NB4 (cell line): ENCODE measurements at regions not wholly inside any gene's neighbourhood (a gene's known extent, or its start where the extent isn't known, plus 50 kb on each side); places are given as distances from the start of the nearest gene placed in this dataset.

Experiments
- DNase-seq: peaks from one replicate; pipeline ENCODE4 v3.0.0; 2010; ENCODE audit warnings: low read depth
- H3K4me3 ChIP-seq: one replicate; pipeline ENCODE4 v1.5.1; 2011; ENCODE audit warnings: mild to moderate bottlenecking, low read depth, low read length, moderate library complexity
- MYC ChIP-seq: IDR thresholded peaks from 2 replicates; pipeline ENCODE4 v1.6.1; 2011; ENCODE audit warnings: low read depth, low read length
- POLR2A ChIP-seq: IDR thresholded peaks from 2 replicates; pipeline ENCODE4 v1.6.1; 2011; ENCODE audit warnings: mild to moderate bottlenecking; ENCODE audit not compliant: insufficient read length; ENCODE audit errors: extremely low read depth
- TF ChIP-seq, protein P1 (sequence below): IDR thresholded peaks from one replicate; pipeline ENCODE4 v1.5.1; 2012; ENCODE audit warnings: low read depth, low read length
- TF ChIP-seq, protein P2 (sequence below): IDR thresholded peaks from 2 replicates; pipeline ENCODE4 v1.6.1; 2011; ENCODE audit warnings: low read depth, low read length

DNA sequence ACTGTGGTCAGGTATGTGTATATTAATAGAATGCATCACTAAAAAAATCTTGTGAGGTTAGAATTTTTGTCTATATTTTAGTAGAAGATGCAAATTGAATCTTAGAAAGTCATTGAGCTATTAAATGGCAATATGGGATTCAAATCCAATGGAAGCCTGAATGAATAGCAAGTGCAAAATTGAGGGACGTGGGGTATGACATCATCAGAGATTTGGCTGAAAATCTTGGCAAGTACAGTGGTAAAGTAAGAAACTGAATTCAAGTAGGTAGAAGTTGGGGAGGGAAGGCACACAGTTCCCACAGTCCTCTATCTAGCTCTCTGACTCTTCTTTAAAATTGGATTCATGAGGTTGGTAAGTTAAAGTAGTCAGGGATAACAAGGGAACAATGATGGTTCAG lies 97.4 kb upstream of the SSTR1 start:
- TF ChIP-seq MYC (no peak), POLR2A (no peak)
- TF ChIP-seq, protein P1, sequence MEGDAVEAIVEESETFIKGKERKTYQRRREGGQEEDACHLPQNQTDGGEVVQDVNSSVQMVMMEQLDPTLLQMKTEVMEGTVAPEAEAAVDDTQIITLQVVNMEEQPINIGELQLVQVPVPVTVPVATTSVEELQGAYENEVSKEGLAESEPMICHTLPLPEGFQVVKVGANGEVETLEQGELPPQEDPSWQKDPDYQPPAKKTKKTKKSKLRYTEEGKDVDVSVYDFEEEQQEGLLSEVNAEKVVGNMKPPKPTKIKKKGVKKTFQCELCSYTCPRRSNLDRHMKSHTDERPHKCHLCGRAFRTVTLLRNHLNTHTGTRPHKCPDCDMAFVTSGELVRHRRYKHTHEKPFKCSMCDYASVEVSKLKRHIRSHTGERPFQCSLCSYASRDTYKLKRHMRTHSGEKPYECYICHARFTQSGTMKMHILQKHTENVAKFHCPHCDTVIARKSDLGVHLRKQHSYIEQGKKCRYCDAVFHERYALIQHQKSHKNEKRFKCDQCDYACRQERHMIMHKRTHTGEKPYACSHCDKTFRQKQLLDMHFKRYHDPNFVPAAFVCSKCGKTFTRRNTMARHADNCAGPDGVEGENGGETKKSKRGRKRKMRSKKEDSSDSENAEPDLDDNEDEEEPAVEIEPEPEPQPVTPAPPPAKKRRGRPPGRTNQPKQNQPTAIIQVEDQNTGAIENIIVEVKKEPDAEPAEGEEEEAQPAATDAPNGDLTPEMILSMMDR: no peak
- TF ChIP-seq, protein P2, sequence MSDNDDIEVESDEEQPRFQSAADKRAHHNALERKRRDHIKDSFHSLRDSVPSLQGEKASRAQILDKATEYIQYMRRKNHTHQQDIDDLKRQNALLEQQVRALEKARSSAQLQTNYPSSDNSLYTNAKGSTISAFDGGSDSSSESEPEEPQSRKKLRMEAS: no peak
- no peak for DNase-seq
- no peak overlapping the region for H3K4me3 ChIP-seq

DNA sequence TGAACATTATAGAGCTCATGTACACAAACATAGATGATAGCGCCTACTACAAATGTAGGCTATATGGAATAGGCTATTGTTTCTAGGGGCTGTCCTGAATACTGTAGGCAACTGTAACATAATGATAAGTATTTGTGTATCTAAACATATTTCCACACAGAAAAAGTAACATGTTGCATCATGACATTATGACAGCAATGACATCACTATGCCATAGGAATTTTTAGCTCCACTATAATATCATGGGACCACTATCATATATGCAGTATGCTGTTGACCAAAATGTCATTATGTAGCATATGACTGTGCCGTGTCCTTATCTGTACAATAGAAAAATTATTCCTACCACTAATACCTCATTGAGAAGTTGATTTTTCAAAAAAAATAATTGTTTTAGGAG lies 96.7 kb upstream of the SSTR1 start:
- TF ChIP-seq, protein P2: no peak
- TF ChIP-seq POLR2A: no peak
- no peak for TF ChIP-seq MYC
- TF ChIP-seq, protein P1: no peak
- DNase-seq: no peak
- no peak overlapping the region for H3K4me3 ChIP-seq

- DNase-seq: no peak
- TF ChIP-seq, protein P2: no peak
- TF ChIP-seq MYC (no peak), POLR2A (no peak)
- TF ChIP-seq, protein P1: no peak
- H3K4me3 ChIP-seq: no peak overlapping the region
These were observed 94.2 kb upstream of the SSTR1 start for GRCh38 chr14:38113546-38113945.

GRCh38 chr14:38116895-38117294 lies 90.8 kb upstream of the SSTR1 start:
- no peak for DNase-seq
- no peak overlapping the region for H3K4me3 ChIP-seq
- TF ChIP-seq, protein P1: no peak
- TF ChIP-seq POLR2A (no peak), MYC (no peak)
- TF ChIP-seq, protein P2: no peak

DNA sequence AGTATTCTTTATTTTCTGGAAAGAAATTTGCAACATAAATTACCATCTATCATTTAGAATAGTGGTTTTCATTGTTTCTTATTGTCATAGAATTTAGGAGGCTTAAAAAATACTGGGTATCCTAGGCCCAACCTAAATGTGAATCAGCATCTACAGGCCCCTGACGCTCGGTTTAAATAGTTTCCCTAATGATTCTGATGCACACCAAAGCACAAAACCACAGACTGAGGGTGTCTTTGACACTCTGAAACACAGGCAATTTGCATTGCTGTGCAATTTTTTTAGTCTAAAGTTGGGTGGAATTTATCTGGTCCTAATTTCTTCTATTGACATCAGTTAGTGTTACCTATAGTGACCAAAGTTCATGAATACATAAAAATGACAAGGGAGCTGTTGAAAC lies 87.6 kb upstream of the SSTR1 start:
- no peak for DNase-seq
- TF ChIP-seq POLR2A (no peak), MYC (no peak)
- TF ChIP-seq, protein P1: no peak
- TF ChIP-seq, protein P2: no peak
- H3K4me3 ChIP-seq: no peak overlapping the region
